Fibroblast of lung (primary cell): ENCODE measurements at regions not wholly inside any gene's neighbourhood (a gene's known extent, or its start where the extent isn't known, plus 50 kb on each side); places are given as distances from the start of the nearest gene placed in this dataset.

Experiments used
- CTCF ChIP-seq, 2 donors: IDR thresholded peaks in 1 of 2; conservative IDR thresholded peaks in 1 of 2; 1 replicate in 1 of 2; 2 replicates in 1 of 2; pipeline ENCODE4 v1.5.1; 2011 to 2012; ENCODE audit warnings: low read length in 2 of 2, control low read depth in 1 of 2, inconsistent platforms in 1 of 2, low read depth in 1 of 2, mild to moderate bottlenecking in 1 of 2
- EZH2 ChIP-seq: IDR thresholded peaks from 2 replicates; pipeline ENCODE4 v1.5.1; 2012; ENCODE audit warnings: low read length, control low read depth, mild to moderate bottlenecking; ENCODE audit errors: missing control alignments

GRCh38 chr6:170182093-170182780, 108.6 kb downstream of the DLL1 start:
- no peak for TF ChIP-seq CTCF (conservative IDR thresholded peaks at IDR 0.05 in 1 of 2, IDR thresholded peaks at IDR 0.05 in 1 of 2; ENCODE audit: low read depth in 1 of 2, low read length in 2 of 2)
- TF ChIP-seq EZH2, result no peak
